8988T (cell line): ENCODE measurements at regions not wholly inside any gene's neighbourhood (a gene's known extent, or its start where the extent isn't known, plus 50 kb on each side); places are given as distances from the start of the nearest gene placed in this dataset.

ENCODE experiments used
- DNase-seq: peaks from one replicate; pipeline ENCODE4 v3.0.0; 2011

- no peak for DNase-seq
Observed at GRCh38 chr12:124629789-124630480, 62.5 kb upstream of the NCOR2 start.

GRCh38 chr12:124629117-124629516 lies 61.7 kb upstream of the NCOR2 start:
- DNase-seq: no peak

- no peak for DNase-seq
Observed at GRCh38 chr12:124627956-124628355, 60.5 kb upstream of the NCOR2 start.

- no peak for DNase-seq
Observed at GRCh38 chr12:124626971-124627411, 59.6 kb upstream of the NCOR2 start.

- DNase-seq: no peak
Observed at GRCh38 chr12:124625867-124626675, 58.7 kb upstream of the NCOR2 start.

- no peak for DNase-seq
Observed at GRCh38 chr12:124624823-124625222, 57.4 kb upstream of the NCOR2 start.

- no peak for DNase-seq
Observed at GRCh38 chr12:124623344-124624035, 56.1 kb upstream of the NCOR2 start.

- DNase-seq: no peak
Observed at GRCh38 chr12:124622764-124623163, 55.4 kb upstream of the NCOR2 start.

- no peak for DNase-seq
Observed at GRCh38 chr12:124622331-124622730, 54.9 kb upstream of the NCOR2 start.

- no peak for DNase-seq
Observed at GRCh38 chr12:124621296-124621660, 53.9 kb upstream of the NCOR2 start.

- no peak for DNase-seq
Observed at GRCh38 chr12:124620606-124621295, 53.3 kb upstream of the NCOR2 start.

- no peak for DNase-seq
Observed at GRCh38 chr12:124618291-124618902, 51.0 kb upstream of the NCOR2 start.

GRCh38 chr12:124617615-124618014 lies 50.2 kb upstream of the NCOR2 start:
- no peak for DNase-seq
